Neural cell (in vitro differentiated cells): ENCODE measurements at regions not wholly inside any gene's neighbourhood (a gene's known extent, or its start where the extent isn't known, plus 50 kb on each side); places are given as distances from the start of the nearest gene placed in this dataset.

Experiments
- H2AFZ ChIP-seq: fragments of 200-600, 300-800 bp; sonication (generic), shearing (Covaris generic); 2 replicates; pipeline ENCODE4 v1.6.0; 2014; ENCODE audit warnings: low read depth, mild to moderate bottlenecking, antibody characterized with exemption, low read length, moderate library complexity
- H3F3A ChIP-seq: fragments of 200-600 bp; shearing (Covaris generic); 2 replicates; pipeline ENCODE4 v1.6.1; 2016; ENCODE audit warnings: mild to moderate bottlenecking, moderate library complexity, mixed read lengths, antibody characterized with exemption, low read length; ENCODE audit not compliant: insufficient read depth, poor library complexity, severe bottlenecking
- H3K27ac ChIP-seq: fragments of 200-600, 300-800 bp; sonication (generic), shearing (Covaris generic); 2 replicates; pipeline ENCODE4 v1.5.1; 2014; ENCODE audit warnings: mild to moderate bottlenecking, low read length, moderate library complexity
- H3K27me3 ChIP-seq: fragments of 300-800, 200-600 bp; sonication (generic), shearing (Covaris generic); 2 replicates; pipeline ENCODE4 v1.6.0; 2014; ENCODE audit warnings: mild to moderate bottlenecking, low read depth, low read length, moderate library complexity; ENCODE audit not compliant: insufficient read depth
- H3K36me3 ChIP-seq: fragments of 300-800, 200-600 bp; sonication (generic), shearing (Covaris generic); 2 replicates; pipeline ENCODE4 v1.5.1; 2014; ENCODE audit warnings: mild to moderate bottlenecking, antibody characterized with exemption, low read length, moderate library complexity; ENCODE audit not compliant: insufficient read depth
- H3K4me2 ChIP-seq: fragments of 300-800, 200-600 bp; sonication (generic), shearing (Covaris generic); 2 replicates; pipeline ENCODE4 v1.6.0; 2014; ENCODE audit warnings: mild to moderate bottlenecking, low read length
- H3K4me3 ChIP-seq: fragments of 300-800, 200-600 bp; sonication (generic), shearing (Covaris generic); 2 replicates; pipeline ENCODE4 v1.5.1; 2014; ENCODE audit warnings: mild to moderate bottlenecking, low read length, moderate library complexity
- H3K79me2 ChIP-seq: fragments of 200-600 bp; shearing (Covaris generic); replicated peaks from 2 replicates; pipeline ENCODE4 v1.6.0; 2014; ENCODE audit warnings: mild to moderate bottlenecking, low read length, moderate library complexity; ENCODE audit not compliant: insufficient read depth
- H3K9ac ChIP-seq: fragments of 300-800, 200-600 bp; sonication (generic), shearing (Covaris generic); 2 replicates; pipeline ENCODE4 v1.6.1; 2016; ENCODE audit warnings: mild to moderate bottlenecking, low read length, mixed read lengths
- H3K9me2 ChIP-seq: fragments of 200-600 bp; shearing (Covaris generic); 2 replicates; pipeline ENCODE4 v1.6.1; 2016; ENCODE audit warnings: mild to moderate bottlenecking, low read length, mixed read lengths; ENCODE audit not compliant: insufficient read depth
- H3K9me3 ChIP-seq: fragments of 200-600, 300-800 bp; sonication (generic), shearing (Covaris generic); 2 replicates; pipeline ENCODE4 v1.6.1; 2016; ENCODE audit warnings: mild to moderate bottlenecking, mixed run types, low read length, moderate library complexity, mixed read lengths
- H4K20me1 ChIP-seq: fragments of 200-600 bp; shearing (Covaris generic); 2 replicates; pipeline ENCODE4 v1.6.1; 2016; ENCODE audit warnings: mild to moderate bottlenecking, mixed run types; ENCODE audit not compliant: insufficient read depth
- CTCF ChIP-seq: fragments of 450-650 bp; IDR thresholded peaks from 2 replicates; pipeline ENCODE4 v1.5.1; 2014; ENCODE audit warnings: antibody characterized with exemption, mild to moderate bottlenecking, moderate library complexity; ENCODE audit not compliant: poor library complexity, severe bottlenecking
- EP300 ChIP-seq: fragments of 450-650 bp; conservative IDR thresholded peaks from 2 replicates; pipeline ENCODE4 v1.6.1; 2014; ENCODE audit warnings: antibody characterized with exemption, mild to moderate bottlenecking, moderate library complexity; ENCODE audit not compliant: poor library complexity, severe bottlenecking
- EZH2 ChIP-seq: fragments of 200-600, 300-800 bp; shearing (Covaris generic), sonication (generic); IDR thresholded peaks from 2 replicates; pipeline ENCODE4 v1.6.1; 2014; ENCODE audit warnings: antibody characterized with exemption, low read length, borderline replicate concordance, mild to moderate bottlenecking; ENCODE audit not compliant: insufficient read depth, poor library complexity, severe bottlenecking
- MXI1 ChIP-seq: fragments of 450-650 bp; conservative IDR thresholded peaks from 2 replicates; pipeline ENCODE4 v1.6.1; 2014; ENCODE audit warnings: antibody characterized with exemption, mild to moderate bottlenecking; ENCODE audit not compliant: poor library complexity, severe bottlenecking
- POLR2AphosphoS5 ChIP-seq: IDR thresholded peaks from 2 replicates; pipeline ENCODE4 v1.6.1; 2012
- RAD21 ChIP-seq: fragments of 450-650 bp; conservative IDR thresholded peaks from 2 replicates; pipeline ENCODE4 v1.6.1; 2014; ENCODE audit warnings: antibody characterized with exemption, mild to moderate bottlenecking, moderate library complexity
- REST ChIP-seq: IDR thresholded peaks from 2 replicates; pipeline ENCODE4 v1.6.1; 2012; ENCODE audit warnings: borderline replicate concordance
- SMC3 ChIP-seq: fragments of 450-650 bp; conservative IDR thresholded peaks from 2 replicates; pipeline ENCODE4 v1.6.1; 2014; ENCODE audit warnings: antibody characterized with exemption, mild to moderate bottlenecking, moderate library complexity; ENCODE audit not compliant: poor library complexity
- TAF1 ChIP-seq: IDR thresholded peaks from 2 replicates; pipeline ENCODE4 v1.6.1; 2012; ENCODE audit warnings: low read depth

- Histone ChIP-seq H3K27me3 (no peaks in the 10 kb centered on the region), H3K9me3 (no peaks in the 10 kb centered on the region), H4K20me1 (no peaks in the 10 kb centered on the region), H3K9me2 (no peaks in the 10 kb centered on the region), H3K4me3 (no peak overlapping the region), H3F3A (no peaks in the 10 kb centered on the region), H3K4me2 (no peak overlapping the region), H3K9ac (no peak overlapping the region), H3K27ac (no peak overlapping the region), H3K36me3 (no peaks in the 10 kb centered on the region), H2AFZ (no peak overlapping the region), H3K79me2 (no peaks in the 10 kb centered on the region)
- TF ChIP-seq EP300 (no peak), RAD21 (no peak), SMC3 (no peak)
Observed at GRCh38 chr10:4669585-4669984, 156.4 kb upstream of the AKR1E2 start.

- TF ChIP-seq EZH2 (no peak), EP300 (peak; percentile 17)
- H4K20me1 ChIP-seq: no peaks in the 10 kb centered on the region
- no peak overlapping the region for H2AFZ ChIP-seq
- no peaks in the 10 kb centered on the region for H3K27me3 ChIP-seq
- no peaks in the 10 kb centered on the region for H3K9me3 ChIP-seq
- no peaks in the 10 kb centered on the region for H3K79me2 ChIP-seq
- no peaks in the 10 kb centered on the region for H3K9me2 ChIP-seq
- no peaks in the 10 kb centered on the region for H3F3A ChIP-seq
- H3K9ac ChIP-seq: no peak overlapping the region
- no peak overlapping the region for H3K4me3 ChIP-seq
- no peaks in the 10 kb centered on the region for H3K36me3 ChIP-seq
- no peak overlapping the region for H3K4me2 ChIP-seq
- no peak overlapping the region for H3K27ac ChIP-seq
Observed at GRCh38 chr10:4663162-4663992, 162.6 kb upstream of the AKR1E2 start.

- H4K20me1 ChIP-seq: no peaks in the 10 kb centered on the region
- TF ChIP-seq REST (no peak), TAF1 (no peak), MXI1 (no peak), EP300 (no peak), CTCF (no peak), POLR2AphosphoS5 (no peak), RAD21 (no peak), SMC3 (no peak), EZH2 (no peak)
- no peaks in the 10 kb centered on the region for H3K9me3 ChIP-seq
- H3K4me2 ChIP-seq: no peak overlapping the region
- H3K27ac ChIP-seq: no peak overlapping the region
- H2AFZ ChIP-seq: no peak overlapping the region
- H3K4me3 ChIP-seq: no peak overlapping the region
- H3K9me2 ChIP-seq: no peaks in the 10 kb centered on the region
- H3K36me3 ChIP-seq: no peaks in the 10 kb centered on the region
- H3K79me2 ChIP-seq: no peaks in the 10 kb centered on the region
- no peaks in the 10 kb centered on the region for H3F3A ChIP-seq
- no peaks in the 10 kb centered on the region for H3K27me3 ChIP-seq
- H3K9ac ChIP-seq: no peak overlapping the region
Observed at GRCh38 chr10:4662576-4663161, 163.3 kb upstream of the AKR1E2 start.
